Ascending aorta (tissue), 2 donors: ENCODE measurements at regions not wholly inside any gene's neighbourhood (a gene's known extent, or its start where the extent isn't known, plus 50 kb on each side); places are given as distances from the start of the nearest gene placed in this dataset.

Experiments
- DNase-seq, 2 donors: peaks; one replicate each; pipeline ENCODE4 v3.0.0-alpha.2; 2019; ENCODE audit warnings: low spot score in 2 of 2
- H3K27ac ChIP-seq, 2 donors: fragments of 200-600 bp; sonication (generic); one replicate each; pipeline ENCODE4 v1.5.1; 2016 to 2017; ENCODE audit warnings: mild to moderate bottlenecking in 1 of 2
- H3K27me3 ChIP-seq: fragments of 200-600 bp; sonication (generic); one replicate; pipeline ENCODE4 v1.5.1; 2017
- H3K36me3 ChIP-seq, 2 donors: fragments of 200-600 bp; sonication (generic); one replicate each; pipeline ENCODE4 v1.5.1; 2016
- H3K4me1 ChIP-seq, 2 donors: fragments of 200-600 bp; sonication (generic); one replicate each; pipeline ENCODE4 v1.5.1; 2016 to 2017; ENCODE audit warnings: mild to moderate bottlenecking in 1 of 2
- H3K4me3 ChIP-seq, 2 donors: fragments of 200-600 bp; sonication (generic); one replicate each; pipeline ENCODE4 v1.5.1; 2016 to 2017; ENCODE audit warnings: mild to moderate bottlenecking in 1 of 2
- H3K9me3 ChIP-seq, 2 donors: fragments of 200-600 bp; sonication (generic); one replicate each; pipeline ENCODE4 v1.5.1; 2016
- CTCF ChIP-seq, 3 experiments: fragments of 200-600 bp in 2 of 3; fragments of 450-650 bp in 1 of 3; sonication (generic) in 2 of 3; IDR thresholded peaks; one replicate each; pipeline ENCODE4 v1.5.1; 2016 to 2019; ENCODE audit warnings: antibody characterized with exemption in 3 of 3, mild to moderate bottlenecking in 1 of 3, moderate library complexity in 1 of 3
- intact Hi-C: fragments of 100-400 bp; cut with DNase I; formaldehyde crosslinking; loops from one replicate; pipeline ENCODE4 v1.15.1; 2023

- TF ChIP-seq CTCF (IDR thresholded peaks at IDR 0.05), result no peak
- intact Hi-C loops, result no loop called here
- no peak for DNase-seq
- H3K27me3 ChIP-seq, result no peaks in the 10 kb centered on the region
- H3K9me3 ChIP-seq, result no peaks in the 10 kb centered on the region
- H3K4me3 ChIP-seq, result no peak overlapping the region
- H3K27ac ChIP-seq, result no peak overlapping the region
- no peaks in the 10 kb centered on the region for H3K36me3 ChIP-seq
- peaks cover 0 to 15% of the 10 kb centered on the region in 2 donors for H3K4me1 ChIP-seq
Measured at GRCh38 chr15:31433091-31433490, 106.5 kb downstream of the KLF13 start.

- no peaks in the 10 kb centered on the region for H3K27me3 ChIP-seq
- no peak for DNase-seq
- peaks cover 0 to 15% of the 10 kb centered on the region in 2 donors for H3K4me1 ChIP-seq
- intact Hi-C loops, result no loop called here
- no peaks in the 10 kb centered on the region for H3K9me3 ChIP-seq
- no peak for TF ChIP-seq CTCF (IDR thresholded peaks at IDR 0.05)
- H3K4me3 ChIP-seq, result no peak overlapping the region
- H3K36me3 ChIP-seq, result no peaks in the 10 kb centered on the region
- H3K27ac ChIP-seq, result no peak overlapping the region
Measured at GRCh38 chr15:31433574-31433973, 106.9 kb downstream of the KLF13 start.

GRCh38 chr15:31434275-31434587, 107.6 kb downstream of the KLF13 start:
- H3K4me3 ChIP-seq, result peak overlapping the region in 1 of 2 donors; percentile 21
- peak overlapping the region in 1 of 2 donors; percentile 56 for H3K27ac ChIP-seq
- H3K4me1 ChIP-seq, result peaks cover 0 to 15% of the 10 kb centered on the region in 2 donors
- H3K36me3 ChIP-seq, result no peaks in the 10 kb centered on the region
- no peak for TF ChIP-seq CTCF (IDR thresholded peaks at IDR 0.05)
- DNase-seq, result no peak
- H3K27me3 ChIP-seq, result no peaks in the 10 kb centered on the region
- no peaks in the 10 kb centered on the region for H3K9me3 ChIP-seq
- intact Hi-C loops, result loop anchor here (2.0 kb wide), 1 partner anchor 67 kb away; no protein-coding TSS in a partner anchor

- Histone ChIP-seq H3K4me1 (peaks cover 0 to 15% of the 10 kb centered on the region in 2 donors), H3K9me3 (no peaks in the 10 kb centered on the region), H3K4me3 (peak overlapping the region in 1 of 2 donors; percentile 21), H3K27ac (peak overlapping the region; percentile 51 to 56), H3K27me3 (no peaks in the 10 kb centered on the region), H3K36me3 (no peaks in the 10 kb centered on the region)
- DNase-seq, result peak in 1 of 2 donors; percentile 84
- intact Hi-C loops, result loop anchor here (2.0 kb wide), 1 partner anchor 68 kb away; no protein-coding TSS in a partner anchor
- no peak for TF ChIP-seq CTCF (IDR thresholded peaks at IDR 0.05)
Measured at GRCh38 chr15:31434588-31435260, 108.1 kb downstream of the KLF13 start.

- peak; percentile 58 to 79 (median 68) for TF ChIP-seq CTCF (IDR thresholded peaks at IDR 0.05)
- Histone ChIP-seq H3K4me3 (peak overlapping the region in 1 of 2 donors; percentile 21), H3K9me3 (no peaks in the 10 kb centered on the region), H3K27ac (peak overlapping the region; percentile 51 to 56), H3K27me3 (no peaks in the 10 kb centered on the region), H3K36me3 (no peaks in the 10 kb centered on the region), H3K4me1 (peaks cover under 1 to 15% of the 10 kb centered on the region in 2 donors)
- peak; percentile 46 to 88 for DNase-seq
- intact Hi-C loops, result loop anchor here (2.0 kb wide), 1 partner anchor 69 kb away; no protein-coding TSS in a partner anchor
Measured at GRCh38 chr15:31435261-31435911, 108.8 kb downstream of the KLF13 start.
